OCI-LY3 (cell line): ENCODE measurements at regions not wholly inside any gene's neighbourhood (a gene's known extent, or its start where the extent isn't known, plus 50 kb on each side); places are given as distances from the start of the nearest gene placed in this dataset.

ENCODE experiments used
- H2AFZ ChIP-seq: fragments of 200-600, 300-600 bp; shearing (Covaris generic); 2 replicates; pipeline ENCODE4 v1.6.0; 2014; ENCODE audit warnings: antibody characterized with exemption, low read depth, low read length
- H3K27ac ChIP-seq: fragments of 200-600, 300-600 bp; sonication (generic); 2 replicates; pipeline ENCODE4 v1.5.1; 2014; ENCODE audit warnings: mild to moderate bottlenecking, low read length, moderate library complexity, mixed read lengths
- H3K27me3 ChIP-seq: fragments of 200-600, 300-600 bp; sonication (generic); 2 replicates; pipeline ENCODE4 v1.6.1; 2014; ENCODE audit warnings: low read depth, low read length, mixed read lengths
- H3K36me3 ChIP-seq: fragments of 200-600, 300-600 bp; sonication (generic); replicated peaks from 2 replicates; pipeline ENCODE3; 2014; ENCODE audit warnings: low read depth, low read length, mixed read lengths
- H3K4me1 ChIP-seq: fragments of 300-600, 200-600 bp; sonication (generic); 2 replicates; pipeline ENCODE4 v1.6.1; 2014; ENCODE audit warnings: low read length, mixed read lengths
- H3K4me2 ChIP-seq: fragments of 200-600, 300-600 bp; sonication (generic); 2 replicates; pipeline ENCODE4 v1.6.1; 2014; ENCODE audit warnings: low read length, mixed read lengths
- H3K4me3 ChIP-seq: fragments of 300-600, 200-600 bp; sonication (generic); 2 replicates; pipeline ENCODE4 v1.5.1; 2014; ENCODE audit warnings: antibody characterized with exemption, mild to moderate bottlenecking, low read length, moderate library complexity
- H3K79me2 ChIP-seq: fragments of 300-600, 200-600 bp; shearing (Covaris generic); 2 replicates; pipeline ENCODE4 v1.6.1; 2014; ENCODE audit warnings: mild to moderate bottlenecking, low read length, mixed read lengths
- H3K9ac ChIP-seq: fragments of 300-600, 200-600 bp; shearing (Covaris generic); 2 replicates; pipeline ENCODE4 v1.6.0; 2014; ENCODE audit warnings: mild to moderate bottlenecking, low read length, moderate library complexity
- H3K9me3 ChIP-seq: fragments of 200-600, 300-600 bp; shearing (Covaris generic); 2 replicates; pipeline ENCODE4 v1.6.1; 2014; ENCODE audit warnings: low read length, mixed read lengths; ENCODE audit not compliant: insufficient read depth
- H4K20me1 ChIP-seq: fragments of 200-600, 300-600 bp; sonication (generic); 2 replicates; pipeline ENCODE4 v1.6.1; 2016; ENCODE audit warnings: low read length, mixed read lengths; ENCODE audit not compliant: insufficient read depth
- CTCF ChIP-seq: fragments of 200-600, 300-600 bp; sonication (generic); IDR thresholded peaks from 2 replicates; pipeline ENCODE4 v1.5.1; 2014; ENCODE audit warnings: antibody characterized with exemption, low read length, low read depth
- EZH2phosphoT487 ChIP-seq: fragments of 200-600 bp; shearing (Covaris generic); IDR thresholded peaks from 2 replicates; pipeline ENCODE4 v1.6.1; 2018; ENCODE audit warnings: antibody characterized with exemption, mixed run types, low read depth

- no peaks in the 10 kb centered on the region for H4K20me1 ChIP-seq
- no peak overlapping the region for H3K9ac ChIP-seq
- TF ChIP-seq EZH2phosphoT487, result no peak
- TF ChIP-seq CTCF, result no peak
- no peak overlapping the region for H3K27ac ChIP-seq
- H3K4me3 ChIP-seq, result no peak overlapping the region
- H2AFZ ChIP-seq, result no peak overlapping the region
- no peaks in the 10 kb centered on the region for H3K9me3 ChIP-seq
- H3K27me3 ChIP-seq, result no peaks in the 10 kb centered on the region
- no peak overlapping the region for H3K4me2 ChIP-seq
- no peaks in the 10 kb centered on the region for H3K4me1 ChIP-seq
- H3K79me2 ChIP-seq, result no peaks in the 10 kb centered on the region
- no peaks in the 10 kb centered on the region for H3K36me3 ChIP-seq
Measured at GRCh38 chr5:57831090-57831489, 348.5 kb upstream of the ACTBL2 start.

- TF ChIP-seq EZH2phosphoT487 (no peak), CTCF (no peak)
- Histone ChIP-seq H4K20me1 (no peaks in the 10 kb centered on the region), H2AFZ (no peak overlapping the region), H3K4me3 (no peak overlapping the region), H3K4me1 (no peaks in the 10 kb centered on the region), H3K27me3 (no peaks in the 10 kb centered on the region), H3K36me3 (no peaks in the 10 kb centered on the region), H3K9ac (no peak overlapping the region), H3K9me3 (no peaks in the 10 kb centered on the region), H3K79me2 (no peaks in the 10 kb centered on the region), H3K27ac (no peak overlapping the region), H3K4me2 (no peak overlapping the region)
Measured at GRCh38 chr5:57828221-57828620, 345.6 kb upstream of the ACTBL2 start.

DNA sequence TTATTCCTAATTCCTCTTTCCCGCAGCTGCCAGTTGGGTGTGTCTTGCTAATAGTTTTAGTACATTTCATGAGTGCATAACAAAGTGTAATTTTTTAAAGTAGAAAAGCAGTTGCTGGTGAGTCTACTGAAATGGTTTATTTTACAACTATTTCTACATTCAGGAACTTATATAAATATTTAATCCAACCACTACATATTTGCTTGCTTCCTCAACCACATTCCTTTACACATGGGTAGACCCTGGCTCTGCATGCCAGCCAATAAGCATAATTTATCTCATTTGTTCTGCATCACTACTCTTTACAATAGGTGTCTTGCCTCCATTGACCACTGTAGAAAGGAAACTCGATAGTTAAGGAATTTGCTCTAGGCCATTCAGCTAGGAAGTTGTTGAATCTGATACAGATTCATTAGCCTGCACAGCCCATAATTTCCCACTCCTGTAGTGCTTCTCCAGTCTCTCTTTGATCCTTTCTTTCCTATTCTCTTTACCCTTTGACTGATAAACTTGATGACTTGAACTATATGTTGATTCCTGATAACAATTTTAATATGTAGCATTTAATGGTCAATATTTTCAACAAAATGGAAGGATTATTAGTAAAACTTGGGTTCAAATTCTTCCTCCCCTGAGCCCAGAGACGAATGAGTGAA lies 342.5 kb upstream of the ACTBL2 start:
- Histone ChIP-seq H3K36me3 (no peaks in the 10 kb centered on the region), H3K9ac (no peak overlapping the region), H2AFZ (no peak overlapping the region), H3K4me1 (no peaks in the 10 kb centered on the region), H4K20me1 (no peaks in the 10 kb centered on the region), H3K4me2 (no peak overlapping the region), H3K27ac (no peak overlapping the region), H3K9me3 (no peaks in the 10 kb centered on the region), H3K79me2 (no peaks in the 10 kb centered on the region), H3K4me3 (no peak overlapping the region), H3K27me3 (no peaks in the 10 kb centered on the region)
- TF ChIP-seq CTCF (no peak), EZH2phosphoT487 (no peak)

GRCh38 chr5:57824623-57825022 lies 342.0 kb upstream of the ACTBL2 start:
- Histone ChIP-seq H3K9ac (no peak overlapping the region), H3K4me2 (no peak overlapping the region), H3K27ac (no peak overlapping the region), H3K4me3 (no peak overlapping the region), H2AFZ (no peak overlapping the region), H3K36me3 (no peaks in the 10 kb centered on the region), H4K20me1 (no peaks in the 10 kb centered on the region), H3K79me2 (no peaks in the 10 kb centered on the region), H3K4me1 (no peaks in the 10 kb centered on the region), H3K27me3 (no peaks in the 10 kb centered on the region), H3K9me3 (no peaks in the 10 kb centered on the region)
- TF ChIP-seq EZH2phosphoT487, result no peak
- no peak for TF ChIP-seq CTCF
